Adrenal gland (tissue), 9 donors: ENCODE measurements at regions not wholly inside any gene's neighbourhood (a gene's known extent, or its start where the extent isn't known, plus 50 kb on each side); places are given as distances from the start of the nearest gene placed in this dataset.

Experiments used
- DNase-seq, 7 donors: peaks; one replicate each; pipeline ENCODE4 v3.0.0-alpha.2; 2019 to 2020
- H3K27ac ChIP-seq, 5 donors: fragments of 200-600 bp; sonication (generic) in 4 of 5; 1 replicate in 3 of 5; 2 replicates in 2 of 5; pipeline versions ENCODE4 v1.5.1 to v1.8.0; 2016 to 2020; ENCODE audit warnings: mild to moderate bottlenecking in 1 of 5
- H3K27me3 ChIP-seq: fragments of 200-600 bp; 2 replicates; pipeline ENCODE4 v1.8.0; 2021
- H3K36me3 ChIP-seq, 2 donors: fragments of 200-600 bp; replicated peaks in 1 of 2; 1 replicate in 1 of 2; 2 replicates in 1 of 2; pipeline versions ENCODE4 v1.5.1 to v1.8.0; 2018 to 2022
- H3K4me1 ChIP-seq, 2 donors: fragments of 200-600 bp; replicated peaks in 1 of 2; 1 replicate in 1 of 2; 2 replicates in 1 of 2; pipeline versions ENCODE4 v1.5.1 to v1.8.0; 2018 to 2021
- H3K4me3 ChIP-seq, 4 donors: fragments of 200-600 bp; sonication (generic) in 3 of 4; one replicate each; pipeline ENCODE4 v1.5.1; 2016 to 2018
- H3K9me3 ChIP-seq, 3 donors: fragments of 200-600 bp; sonication (generic) in 1 of 3; replicated peaks in 1 of 3; 1 replicate in 2 of 3; 2 replicates in 1 of 3; pipeline versions ENCODE4 v1.5.1 to v1.8.0; 2016 to 2021
- POLR2A ChIP-seq, 2 donors: fragments of 450-650 bp; IDR thresholded peaks; one replicate each; pipeline ENCODE4 v1.6.1; 2017; ENCODE audit warnings: antibody characterized with exemption in 2 of 2, mild to moderate bottlenecking in 2 of 2, moderate library complexity in 1 of 2
- WGBS, 4 donors: extraction: QIAGEN DNeasy Blood & Tissue Kit in 2 of 4; methylation state at CpG; one replicate each; pipeline versions ENCODE4 v1.1.5 to v1.1.7; 2013 to 2017; 5-methylcytosine and 5-hydroxymethylcytosine counted together
- intact Hi-C, 2 donors: fragments of 100-400 bp; cut with DNase I; formaldehyde crosslinking; loops; one replicate each; pipeline versions ENCODE4 v1.14.1 to v1.15.0; 2022 to 2023
- TF ChIP-seq, protein P1 (sequence below), 6 experiments: fragments of 450-650 bp in 4 of 6; fragments of 200-600 bp in 2 of 6; sonication (generic) in 1 of 6; IDR thresholded peaks; 1 replicate in 5 of 6; 2 replicates in 1 of 6; pipeline versions ENCODE4 v1.5.1 to v1.8.0; 2016 to 2021; ENCODE audit warnings: antibody characterized with exemption in 6 of 6, mild to moderate bottlenecking in 2 of 6, moderate library complexity in 1 of 6
- donor health status: healthy with polysubstance abuse.
- donor health status: Bipolar disorder and iron deficiency.
- donor health status: DM: yes; HTN: yes; CAD: no.
- donor health status: DM: no; HTN: no; CAD: no.
- donor health status: DM: no; HTN: no; CAD: no.

- Histone ChIP-seq H3K9me3 (no peaks in the 10 kb centered on the region), H3K4me1 (no peaks in the 10 kb centered on the region), H3K27me3 (no peaks in the 10 kb centered on the region), H3K4me3 (no peak overlapping the region), H3K36me3 (no peaks in the 10 kb centered on the region), H3K27ac (no peak overlapping the region)
- intact Hi-C loops = no loop called here
- TF ChIP-seq POLR2A (IDR thresholded peaks at IDR 0.05) = no peak
- TF ChIP-seq, protein P1, sequence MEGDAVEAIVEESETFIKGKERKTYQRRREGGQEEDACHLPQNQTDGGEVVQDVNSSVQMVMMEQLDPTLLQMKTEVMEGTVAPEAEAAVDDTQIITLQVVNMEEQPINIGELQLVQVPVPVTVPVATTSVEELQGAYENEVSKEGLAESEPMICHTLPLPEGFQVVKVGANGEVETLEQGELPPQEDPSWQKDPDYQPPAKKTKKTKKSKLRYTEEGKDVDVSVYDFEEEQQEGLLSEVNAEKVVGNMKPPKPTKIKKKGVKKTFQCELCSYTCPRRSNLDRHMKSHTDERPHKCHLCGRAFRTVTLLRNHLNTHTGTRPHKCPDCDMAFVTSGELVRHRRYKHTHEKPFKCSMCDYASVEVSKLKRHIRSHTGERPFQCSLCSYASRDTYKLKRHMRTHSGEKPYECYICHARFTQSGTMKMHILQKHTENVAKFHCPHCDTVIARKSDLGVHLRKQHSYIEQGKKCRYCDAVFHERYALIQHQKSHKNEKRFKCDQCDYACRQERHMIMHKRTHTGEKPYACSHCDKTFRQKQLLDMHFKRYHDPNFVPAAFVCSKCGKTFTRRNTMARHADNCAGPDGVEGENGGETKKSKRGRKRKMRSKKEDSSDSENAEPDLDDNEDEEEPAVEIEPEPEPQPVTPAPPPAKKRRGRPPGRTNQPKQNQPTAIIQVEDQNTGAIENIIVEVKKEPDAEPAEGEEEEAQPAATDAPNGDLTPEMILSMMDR (IDR thresholded peaks at IDR 0.05) = no peak
- 78 to 83% (median 81%) methylated on average over 3 of the region's 3 CpGs for WGBS, 4 donors
- no peak for DNase-seq
Measured at GRCh38 chr2:66212749-66213148, 222.2 kb upstream of the MEIS1 start.

DNA sequence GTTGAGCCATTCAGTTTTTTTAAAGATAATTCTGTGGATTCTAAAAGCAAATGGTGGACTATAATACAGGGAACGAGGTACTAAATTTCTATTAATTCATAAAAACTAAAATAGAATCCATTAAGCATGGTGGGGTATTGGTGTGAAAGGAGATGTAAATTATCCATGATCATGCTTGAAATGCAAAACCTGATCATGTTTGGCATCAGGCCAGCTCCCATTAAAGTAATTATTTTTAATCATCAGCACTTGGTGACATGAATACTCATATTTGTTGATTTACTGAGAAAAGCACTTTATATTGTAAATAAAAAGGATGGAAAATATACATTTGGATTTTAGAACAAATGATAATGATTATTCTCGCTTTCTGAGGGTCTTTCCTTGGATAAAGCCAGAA, 232.3 kb upstream of the MEIS1 start:
- no peaks in the 10 kb centered on the region for H3K9me3 ChIP-seq
- no peaks in the 10 kb centered on the region for H3K27me3 ChIP-seq
- TF ChIP-seq, protein P1 (IDR thresholded peaks at IDR 0.05) = no peak
- no peak for TF ChIP-seq POLR2A (IDR thresholded peaks at IDR 0.05)
- WGBS, 4 donors = 80 to 87% (median 83%) methylated on average over 2 of the region's 2 CpGs
- no peak overlapping the region for H3K4me3 ChIP-seq
- H3K36me3 ChIP-seq = no peaks in the 10 kb centered on the region
- H3K27ac ChIP-seq = no peak overlapping the region
- intact Hi-C loops = no loop called here
- no peaks in the 10 kb centered on the region for H3K4me1 ChIP-seq
- no peak for DNase-seq

DNA sequence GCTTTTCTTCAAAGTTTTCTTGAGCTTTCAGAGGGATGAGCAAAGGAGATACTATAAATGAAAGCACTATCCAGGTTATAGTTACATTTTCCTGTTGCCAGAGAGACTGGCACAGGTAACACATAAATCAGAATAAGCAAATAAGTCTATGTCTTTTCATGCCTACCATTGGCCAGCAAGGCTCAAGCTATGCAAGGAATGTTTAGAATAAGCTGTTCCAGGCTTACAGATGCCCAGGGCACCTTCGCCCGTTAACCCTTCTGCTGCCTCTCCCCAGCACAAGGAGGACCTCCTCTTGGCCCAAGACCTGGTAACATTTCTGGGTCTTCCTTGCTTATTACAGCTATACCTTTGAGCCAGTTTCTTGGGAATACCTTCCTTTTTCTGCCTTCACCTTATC, 233.7 kb upstream of the MEIS1 start:
- DNase-seq = no peak
- H3K36me3 ChIP-seq = no peaks in the 10 kb centered on the region
- H3K4me1 ChIP-seq = no peaks in the 10 kb centered on the region
- whole genome bisulfite sequencing, 4 donors = 68 to 86% (median 77%) methylated on average over 2 of the region's 2 CpGs
- TF ChIP-seq POLR2A (IDR thresholded peaks at IDR 0.05) = no peak
- TF ChIP-seq, protein P1 (IDR thresholded peaks at IDR 0.05) = no peak
- H3K9me3 ChIP-seq = no peaks in the 10 kb centered on the region
- no peaks in the 10 kb centered on the region for H3K27me3 ChIP-seq
- H3K4me3 ChIP-seq = no peak overlapping the region
- H3K27ac ChIP-seq = no peak overlapping the region
- intact Hi-C loops = no loop called here

DNA sequence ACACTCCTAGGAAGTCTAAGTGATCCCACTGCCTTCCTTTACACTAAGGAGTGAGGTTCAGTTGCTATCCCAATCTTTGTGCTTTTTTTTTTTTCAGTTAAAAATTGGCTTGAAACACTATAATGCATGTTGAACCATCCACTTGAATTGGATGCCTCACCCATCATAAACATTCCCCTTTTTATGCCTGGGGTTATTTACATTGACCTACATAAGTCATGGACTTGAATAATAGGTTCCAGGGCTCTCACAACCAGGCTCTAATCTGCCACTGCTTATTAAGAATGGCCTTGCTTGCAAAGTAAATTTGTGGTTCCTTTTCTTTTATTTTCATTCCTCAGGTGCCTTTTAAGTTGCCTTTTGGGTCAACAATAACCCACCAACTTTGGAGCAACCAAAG, 236.1 kb upstream of the MEIS1 start:
- DNase-seq = no peak
- H3K27me3 ChIP-seq = no peaks in the 10 kb centered on the region
- H3K4me1 ChIP-seq = no peaks in the 10 kb centered on the region
- no peak overlapping the region for H3K4me3 ChIP-seq
- intact Hi-C loops = no loop called here
- H3K36me3 ChIP-seq = no peaks in the 10 kb centered on the region
- no peak overlapping the region for H3K27ac ChIP-seq
- TF ChIP-seq, protein P1 (IDR thresholded peaks at IDR 0.05) = no peak
- TF ChIP-seq POLR2A (IDR thresholded peaks at IDR 0.05) = no peak
- H3K9me3 ChIP-seq = no peaks in the 10 kb centered on the region
